HG02973 (cell line): ENCODE measurements at regions not wholly inside any gene's neighbourhood (a gene's known extent, or its start where the extent isn't known, plus 50 kb on each side); places are given as distances from the start of the nearest gene placed in this dataset.
"Not testable (repeated sequence)": the region's sequence is repeated elsewhere in the genome, so short reads cannot be mapped to it uniquely, and the experiment has no call there.

Source experiments
- ATAC-seq: cut with Tn5 transposase; IDR thresholded peaks from one replicate; pipeline ENCODE4 v1.9.1; 2021; ENCODE audit warnings: moderate library complexity; ENCODE audit not compliant: unreplicated experiment

DNA sequence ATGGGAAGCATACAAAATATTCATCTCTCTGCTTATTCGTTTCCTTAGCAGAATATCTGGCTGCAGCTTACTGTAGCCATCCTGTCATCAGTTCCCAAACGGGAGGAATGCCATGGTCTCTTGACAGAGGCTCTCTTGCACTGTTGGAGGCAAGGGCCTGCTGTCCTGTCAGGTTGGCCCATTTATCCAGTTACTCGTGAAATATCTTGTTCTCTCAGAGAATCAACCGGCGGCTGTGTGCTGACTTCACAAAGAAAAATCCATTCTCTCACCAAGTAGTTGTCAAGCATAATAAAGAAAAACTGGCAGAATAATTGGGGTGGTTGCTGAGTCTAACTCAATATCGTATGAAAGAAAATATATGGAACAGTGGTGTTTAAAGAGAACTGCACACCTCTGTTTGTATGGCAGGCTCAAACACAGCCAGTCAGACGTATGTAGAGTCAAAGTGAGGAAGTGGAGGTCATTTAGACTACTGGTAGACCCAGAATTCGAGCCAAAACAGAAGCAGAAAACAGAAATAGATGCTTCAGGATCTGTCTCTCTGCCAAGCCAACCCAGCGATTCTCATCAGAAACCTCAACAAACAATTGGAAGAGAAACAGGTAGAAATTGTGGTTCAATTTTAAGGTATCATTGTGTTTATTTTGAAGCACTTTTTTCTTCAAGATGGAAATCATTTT, 349.2 kb upstream of the PRKCQ start:
- no peak for ATAC-seq

DNA sequence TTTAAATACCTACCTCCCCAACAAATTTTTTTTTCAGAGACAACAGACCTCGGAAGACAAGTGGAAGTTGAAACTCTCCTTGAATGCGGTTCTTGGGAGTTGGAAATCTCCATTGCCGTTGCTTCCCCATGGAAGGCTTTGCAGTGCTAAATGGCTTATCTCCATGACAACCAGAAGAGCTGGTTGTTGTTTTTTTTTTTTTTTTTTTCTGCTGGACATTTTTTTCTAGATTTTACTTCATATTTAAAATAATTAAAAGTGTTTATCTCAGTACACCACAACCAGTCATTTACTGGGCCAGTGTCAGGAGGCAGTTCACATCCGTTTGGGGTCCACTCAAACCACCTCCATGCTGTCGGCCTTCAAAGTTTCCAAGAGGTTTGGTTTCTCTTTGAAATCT, 348.5 kb upstream of the PRKCQ start:
- ATAC-seq, result no peak

DNA sequence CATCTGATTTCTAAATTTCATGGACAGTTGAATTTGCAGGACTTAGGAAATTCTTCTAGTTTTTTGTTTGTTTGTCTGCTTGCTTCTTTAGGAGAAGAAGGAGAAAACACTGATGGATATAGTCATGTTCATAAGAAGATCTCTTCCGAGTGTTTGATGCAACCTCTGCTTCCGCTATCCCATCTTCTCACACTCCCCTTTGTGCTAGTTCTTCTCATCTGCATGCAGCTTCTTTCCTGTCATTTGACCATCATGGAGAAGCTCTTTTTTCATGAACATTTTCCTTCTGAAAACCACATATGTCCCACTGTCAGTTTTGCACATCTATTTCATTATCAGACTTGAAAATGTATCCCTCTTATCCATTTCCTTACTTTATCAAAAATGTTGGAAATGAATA, 346.9 kb upstream of the PRKCQ start:
- no peak for ATAC-seq

DNA sequence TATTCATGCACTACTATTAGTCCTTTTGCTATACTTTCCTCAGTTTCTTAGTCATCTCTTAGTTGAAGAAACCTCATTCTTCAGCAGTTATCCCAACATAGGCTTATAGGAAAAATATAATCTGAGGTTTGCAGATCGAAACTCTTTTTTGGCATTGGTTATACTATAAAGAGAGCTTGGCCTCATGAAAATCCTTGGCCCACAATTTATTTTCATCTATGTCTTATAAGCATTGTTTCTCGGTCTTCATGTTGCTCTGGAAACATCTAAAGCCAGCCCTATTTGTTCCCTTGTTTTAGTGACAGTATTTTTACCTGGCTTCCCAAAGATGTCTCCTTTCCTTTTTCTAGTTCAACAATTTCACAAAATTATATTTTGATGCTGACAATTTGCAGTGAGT, 345.1 kb upstream of the PRKCQ start:
- no peak for ATAC-seq

DNA sequence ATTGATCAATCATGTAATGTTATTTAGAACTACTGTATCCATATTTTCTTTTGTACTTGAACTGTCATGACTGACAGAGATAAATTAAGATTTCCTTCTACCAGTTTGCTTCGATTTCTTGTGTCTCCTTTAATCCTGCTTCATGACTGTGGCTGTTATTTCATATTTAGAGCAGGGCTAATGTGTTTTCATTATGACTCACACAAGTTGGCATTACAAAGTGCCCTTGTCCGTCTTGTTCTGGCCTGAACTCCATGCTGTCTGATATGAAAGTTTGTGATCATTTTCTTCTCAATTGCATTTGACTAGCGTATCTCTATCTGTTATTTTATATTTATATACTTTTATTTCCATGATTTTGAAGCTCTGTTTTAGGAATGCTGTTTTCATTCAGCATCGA, 344.1 kb upstream of the PRKCQ start:
- ATAC-seq, result no peak

DNA sequence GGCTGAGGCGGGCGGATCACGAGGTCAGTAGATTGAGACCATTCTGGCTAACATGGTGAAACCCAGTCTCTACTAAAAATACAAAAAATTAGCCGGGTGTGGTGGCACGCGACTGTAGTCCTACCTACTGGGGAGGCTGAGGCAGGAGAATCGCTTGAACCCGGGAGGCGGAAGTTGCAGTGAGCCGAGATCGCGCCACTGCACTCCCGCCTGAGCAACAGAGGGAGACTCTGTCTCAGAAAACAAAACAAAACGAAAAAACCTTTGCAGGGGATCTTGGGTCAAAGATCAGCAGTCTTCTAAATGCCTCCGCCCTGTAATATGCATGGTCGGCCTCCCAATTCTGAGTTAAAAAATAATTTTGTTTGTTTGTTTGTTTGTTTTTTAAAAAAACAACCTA, 340.9 kb upstream of the PRKCQ start:
- not testable (repeated sequence) for ATAC-seq

DNA sequence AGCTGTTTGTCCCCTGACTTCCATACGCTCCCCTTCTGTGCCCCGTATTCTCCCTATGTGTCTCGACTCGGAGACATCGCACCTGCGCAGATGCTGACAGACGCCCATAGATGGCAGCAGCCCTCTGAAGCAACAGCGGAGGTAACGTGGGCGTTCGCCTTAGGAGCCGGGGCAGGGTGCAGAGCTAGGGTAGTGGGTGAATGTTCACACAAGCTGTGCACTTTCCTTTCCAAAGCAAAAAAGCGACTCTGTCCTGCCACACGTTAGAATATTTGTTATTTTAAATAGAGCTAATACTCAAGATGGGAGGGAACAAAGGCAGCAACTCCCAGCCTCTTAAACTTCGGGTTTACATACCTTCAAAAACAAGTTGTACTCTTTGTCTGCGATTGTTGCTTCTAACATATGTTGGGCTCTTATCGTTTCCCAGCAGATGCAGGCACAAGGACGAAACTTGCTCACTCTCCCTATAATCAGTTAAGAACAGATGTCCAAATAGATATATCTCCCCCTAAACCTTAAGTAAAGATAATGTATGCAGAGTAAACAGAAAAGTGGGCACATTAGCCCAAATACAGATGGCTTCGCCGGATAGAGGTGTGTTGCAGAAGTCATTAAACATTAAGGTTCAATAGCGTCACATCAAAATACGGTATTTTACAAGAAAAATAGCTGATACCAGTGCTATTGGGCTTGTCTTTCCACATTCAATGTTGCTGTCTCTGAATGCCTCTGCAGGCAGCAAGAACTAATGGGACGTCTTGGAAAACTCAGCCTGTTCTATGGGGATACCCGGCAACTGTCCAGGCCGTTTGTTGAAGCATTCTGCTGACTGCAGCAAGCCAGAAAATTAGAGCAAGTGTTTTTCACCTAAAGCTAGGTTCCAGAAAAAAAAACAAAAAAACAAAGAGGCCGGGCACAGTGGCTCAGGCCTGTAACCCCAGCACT, 340.3 kb upstream of the PRKCQ start:
- ATAC-seq, result peak; percentile 97

DNA sequence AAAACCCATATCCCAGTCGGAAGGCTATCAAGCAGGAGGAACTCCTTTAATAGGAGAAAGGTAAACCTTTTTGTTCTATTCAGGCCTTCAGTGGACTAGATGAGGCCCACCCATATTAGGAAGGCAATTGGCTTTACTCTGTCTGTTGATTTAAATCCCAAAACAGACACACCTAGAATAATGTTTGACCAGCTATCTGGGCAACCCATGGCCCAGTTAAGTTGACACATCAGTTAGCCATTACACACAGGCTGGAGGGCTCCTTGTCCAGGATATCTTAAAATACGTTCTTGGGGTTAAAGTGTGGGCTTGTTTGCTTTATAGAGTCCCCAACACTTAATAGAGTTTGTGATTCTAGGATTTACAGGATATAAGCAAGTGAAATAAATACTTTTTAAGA, 339.0 kb upstream of the PRKCQ start:
- no peak for ATAC-seq

DNA sequence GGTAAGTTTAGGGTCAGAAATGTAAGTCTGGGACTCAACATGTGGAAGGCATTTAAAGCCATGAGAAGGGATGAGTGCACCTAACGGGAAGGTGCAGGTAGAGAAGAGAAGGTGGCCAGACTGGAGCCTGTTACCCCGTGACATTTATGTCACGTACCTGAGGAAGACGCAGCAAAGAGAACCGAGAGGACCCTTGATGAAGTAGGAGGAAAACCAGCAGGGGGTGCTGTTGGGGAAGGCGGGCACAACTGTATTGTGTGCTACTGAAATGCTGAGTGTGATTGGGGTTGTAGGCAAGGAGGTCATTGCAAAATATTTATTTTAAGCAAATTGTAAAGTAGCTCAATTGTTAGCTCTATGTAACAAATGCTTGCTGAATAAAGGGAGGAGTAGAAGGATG, 338.2 kb upstream of the PRKCQ start:
- no peak for ATAC-seq

DNA sequence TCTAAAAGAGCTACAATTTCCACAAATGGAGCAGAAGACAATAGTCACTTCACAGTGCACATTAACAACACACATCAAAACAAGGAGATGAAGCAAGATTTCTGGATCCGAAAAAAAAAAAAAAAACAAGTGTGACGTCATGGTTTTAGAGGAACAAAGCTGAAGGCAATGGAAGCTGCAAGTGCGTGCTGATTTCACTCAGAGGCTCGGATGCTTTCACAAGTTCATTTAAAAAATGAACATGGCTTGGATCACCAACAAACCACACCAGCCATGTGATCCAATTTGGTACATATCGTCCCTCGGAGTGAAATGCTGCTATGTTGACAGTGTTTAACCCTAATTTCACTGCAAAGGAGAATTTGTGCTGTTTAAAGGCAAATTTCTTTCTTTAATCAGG, 337.0 kb upstream of the PRKCQ start:
- no peak for ATAC-seq

DNA sequence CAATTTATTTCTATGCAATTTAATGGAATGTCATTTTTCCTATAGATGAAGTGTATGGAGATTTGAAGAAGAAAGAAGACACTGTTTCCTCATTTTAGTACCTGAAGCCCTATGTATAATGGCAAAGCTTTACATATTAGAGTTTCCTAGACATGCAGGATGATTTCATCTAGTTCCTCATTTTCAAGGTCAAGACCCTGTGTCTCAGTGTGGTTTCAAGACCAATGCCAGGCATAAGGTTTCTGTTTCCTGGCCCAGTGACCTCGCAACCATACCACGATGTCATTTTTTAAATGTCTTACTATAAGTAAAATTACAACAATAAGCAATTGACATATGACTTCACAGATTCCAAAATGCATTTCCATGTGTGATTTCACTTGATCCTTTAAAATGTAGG, 336.5 kb upstream of the PRKCQ start:
- ATAC-seq, result peak; percentile 32

DNA sequence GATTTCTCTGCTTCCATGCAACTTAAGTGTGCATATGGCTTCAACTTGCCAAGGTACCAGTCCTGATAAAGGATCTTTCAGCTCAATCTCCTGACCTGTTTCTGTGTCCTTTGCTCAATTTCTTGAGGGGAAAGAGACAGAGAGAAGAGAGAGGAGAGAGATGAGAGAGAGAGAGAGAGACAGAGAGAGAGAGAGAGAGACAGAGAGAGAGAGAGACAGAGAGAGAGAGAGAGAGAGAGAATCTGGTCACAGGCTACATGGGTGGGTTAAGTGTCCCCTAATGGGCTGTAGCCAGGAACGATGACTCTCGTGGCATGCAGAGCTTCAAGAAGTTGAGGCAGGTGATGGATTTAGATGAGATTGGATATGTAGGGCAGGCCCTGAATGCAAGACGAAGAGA, 335.2 kb upstream of the PRKCQ start:
- ATAC-seq, result no peak

DNA sequence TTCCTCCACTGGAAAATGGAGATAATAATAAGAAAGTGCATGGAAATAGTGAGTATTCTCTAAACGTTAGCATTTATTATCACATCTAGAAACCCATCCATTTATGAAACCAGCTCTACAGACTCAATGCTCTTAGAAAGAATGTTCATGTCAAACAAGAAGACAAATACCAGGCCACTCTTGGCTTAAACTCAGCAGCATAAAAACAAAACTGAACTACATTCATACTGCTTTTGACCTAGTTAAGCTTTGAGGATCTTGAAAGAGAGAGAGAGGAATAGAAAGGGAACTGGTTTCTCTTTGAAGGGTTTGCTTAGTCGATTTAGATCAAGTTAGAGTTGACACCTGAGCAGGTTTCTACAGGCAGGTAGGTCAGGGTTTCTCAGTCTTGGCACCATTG, 332.9 kb upstream of the PRKCQ start:
- ATAC-seq, result no peak

DNA sequence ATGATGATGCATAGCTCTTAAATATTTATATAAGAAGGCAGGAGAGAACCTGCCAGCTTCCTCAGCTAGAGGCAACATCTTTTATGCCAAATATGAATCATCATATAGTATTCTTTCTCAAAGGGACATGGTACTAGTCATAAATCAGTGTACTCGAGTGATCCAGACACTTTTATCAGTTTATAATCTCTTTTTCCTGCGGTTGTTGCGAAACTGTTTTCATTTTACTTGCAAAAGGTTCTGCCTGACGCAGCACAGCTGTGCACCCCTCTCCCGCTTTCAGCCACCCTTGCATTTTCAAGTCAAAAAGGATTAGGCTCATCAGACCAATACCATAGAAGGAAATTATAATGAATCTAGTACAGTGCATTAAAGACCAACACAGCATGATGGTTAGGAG, 332.3 kb upstream of the PRKCQ start:
- ATAC-seq, result no peak

DNA sequence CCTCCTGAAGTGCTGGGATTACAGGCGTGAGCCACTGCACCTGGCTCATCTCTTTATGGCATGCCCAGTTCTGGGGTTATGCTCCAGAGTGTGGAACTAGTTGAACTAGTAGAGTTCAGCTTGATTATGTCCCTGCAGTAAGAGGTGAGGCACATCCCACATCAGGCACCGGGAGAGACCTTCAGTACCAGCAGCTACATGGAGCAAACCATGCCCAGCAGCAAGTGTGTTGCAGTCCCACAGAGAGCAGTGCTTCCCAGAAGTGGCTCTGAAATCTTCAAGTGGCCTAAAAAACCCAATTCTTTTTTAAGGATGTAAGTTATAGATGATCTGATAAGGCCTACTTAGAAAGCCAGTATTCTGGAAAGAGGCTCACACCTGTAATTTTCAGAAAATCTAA, 331.9 kb upstream of the PRKCQ start:
- ATAC-seq, result no peak

DNA sequence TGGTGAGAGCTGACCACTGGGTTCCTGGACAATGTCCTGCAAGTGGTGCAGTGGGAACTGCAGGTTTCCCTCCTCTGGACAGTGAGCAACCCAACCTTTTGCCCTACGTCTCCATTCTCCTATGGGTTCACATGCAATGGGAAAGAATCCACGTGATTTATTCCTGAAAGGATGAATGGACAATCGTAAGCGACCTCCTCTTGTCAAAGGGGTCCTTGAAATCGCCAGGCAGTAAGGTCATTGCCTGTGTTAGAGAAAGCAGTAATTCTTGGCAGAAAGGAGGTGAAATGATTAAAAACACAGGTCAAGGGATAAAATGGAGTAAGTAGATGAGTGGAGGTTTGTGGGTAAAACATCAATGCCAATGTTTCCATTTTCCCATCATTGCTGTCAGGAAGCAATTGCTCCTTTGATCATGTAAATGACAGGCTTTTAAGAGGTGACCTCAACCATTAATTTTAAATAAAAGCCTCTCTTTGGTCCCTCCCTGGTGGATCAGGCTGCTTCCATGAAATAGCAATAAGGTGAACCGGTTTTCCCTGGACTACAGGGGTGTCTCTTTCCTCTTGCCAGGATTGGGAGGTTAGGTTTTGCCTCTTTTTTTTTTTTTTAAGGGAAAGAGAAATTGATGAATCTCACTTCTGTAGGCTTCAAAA, 330.0 kb upstream of the PRKCQ start:
- no peak for ATAC-seq

DNA sequence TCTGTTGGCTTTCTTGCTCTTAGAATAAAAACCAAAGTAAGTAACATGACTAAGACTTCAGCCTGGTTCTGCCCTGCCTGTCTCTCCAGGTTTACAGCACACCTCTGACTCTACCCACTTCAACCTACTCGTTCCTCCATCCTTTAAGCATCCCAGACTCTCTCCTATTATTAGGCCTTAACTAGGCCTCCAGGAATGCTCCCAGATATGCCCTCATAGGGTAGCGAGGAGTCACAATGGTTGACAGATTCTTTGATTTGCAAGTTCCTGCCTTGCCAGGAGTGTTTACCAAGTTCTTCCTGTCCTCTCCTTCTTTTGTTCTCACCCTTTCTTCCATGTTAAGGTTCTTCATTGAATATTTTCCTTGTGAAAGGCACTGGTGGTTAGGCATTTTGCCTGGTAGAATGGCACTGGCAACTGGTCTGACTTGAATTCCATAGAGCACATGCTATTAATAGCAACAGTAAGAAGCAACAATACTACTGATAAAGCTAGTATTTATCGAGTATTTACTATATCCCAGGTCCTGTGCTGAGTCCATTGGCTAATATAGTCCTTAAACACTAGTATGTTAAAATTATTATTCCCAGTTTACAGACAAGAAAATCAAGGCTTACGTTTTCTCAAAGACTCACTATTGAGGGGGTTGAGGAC, 327.9 kb upstream of the PRKCQ start:
- no peak for ATAC-seq

DNA sequence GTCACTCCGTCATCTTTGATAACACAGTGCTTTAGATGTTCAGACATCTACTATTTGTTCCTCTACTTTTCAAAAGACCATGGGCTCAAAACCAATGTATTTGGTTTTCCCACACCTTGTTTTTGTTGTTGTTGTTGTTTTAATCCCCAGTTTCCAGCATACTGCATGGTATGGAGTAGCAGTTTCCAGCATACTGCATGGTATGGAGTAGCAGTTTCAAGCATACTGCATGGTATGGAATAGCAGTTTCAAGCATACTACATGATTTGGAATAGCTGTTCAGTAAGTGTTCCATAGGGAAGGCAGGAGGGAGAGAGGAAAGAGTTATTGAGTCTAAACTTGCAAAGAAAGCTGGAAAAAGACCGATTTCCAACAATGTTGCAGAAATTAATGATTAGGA, 314.3 kb upstream of the PRKCQ start:
- no peak for ATAC-seq

DNA sequence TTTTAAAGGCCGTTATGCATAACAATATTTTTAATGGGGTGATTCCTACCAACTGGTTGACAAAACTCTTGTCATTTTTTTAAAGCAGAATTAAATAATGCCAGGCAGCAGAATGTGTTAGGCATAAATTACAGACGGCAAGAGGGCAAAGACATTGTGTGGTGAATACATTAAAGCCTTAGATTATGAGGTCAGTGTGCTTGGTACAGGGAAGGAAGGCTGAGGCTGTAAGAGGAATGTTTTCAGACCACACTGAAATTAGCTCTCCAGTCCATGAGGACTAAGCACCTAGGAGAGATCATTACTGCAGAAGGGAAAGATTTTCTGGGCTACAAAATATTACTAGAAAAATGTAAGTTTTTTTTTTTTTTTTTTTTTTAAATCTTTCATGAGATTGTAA, 312.8 kb upstream of the PRKCQ start:
- ATAC-seq, result no peak

DNA sequence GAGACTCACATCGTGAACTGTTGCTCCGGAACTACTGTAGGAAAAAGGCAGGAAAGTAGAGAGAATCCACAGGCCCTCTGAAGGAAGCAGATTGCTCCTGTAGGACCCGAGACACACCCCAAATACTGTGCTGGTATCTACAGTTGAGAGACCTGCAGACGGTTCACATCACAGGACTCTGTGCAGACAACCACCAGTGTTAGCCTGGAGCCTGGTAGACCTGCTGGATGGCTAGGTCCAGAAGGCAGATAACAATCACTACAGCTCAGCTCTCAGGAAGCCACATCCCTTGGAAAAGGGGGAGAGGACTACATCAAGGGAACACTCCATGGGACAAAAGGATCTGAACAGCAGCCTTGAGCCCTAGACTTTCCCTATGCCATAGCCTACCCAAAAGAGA, 311.8 kb upstream of the PRKCQ start:
- no peak for ATAC-seq

DNA sequence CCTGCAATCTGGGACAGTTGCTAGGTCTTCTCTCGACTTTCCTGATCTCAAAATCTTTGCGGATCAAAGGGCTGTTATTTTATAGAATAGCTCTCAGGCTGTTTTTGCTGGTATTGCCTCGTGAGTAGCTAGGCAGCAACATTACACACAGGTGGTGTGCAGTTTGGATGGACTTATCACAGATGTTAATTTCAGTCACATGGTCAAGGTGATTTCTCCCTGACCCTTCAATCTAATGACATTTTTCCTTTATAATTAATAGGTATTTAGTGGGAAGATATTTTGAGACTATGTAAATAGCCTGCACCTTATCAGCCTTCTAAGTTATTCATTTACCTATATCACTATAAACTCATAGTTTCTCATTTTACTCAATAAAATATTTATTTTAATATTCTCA, 309.6 kb upstream of the PRKCQ start:
- ATAC-seq, result no peak
